ENCODE measurements at regions not wholly inside any gene's neighbourhood (a gene's known extent, or its start where the extent isn't known, plus 50 kb on each side); places are given as distances from the start of the nearest gene placed in this dataset.

DNA sequence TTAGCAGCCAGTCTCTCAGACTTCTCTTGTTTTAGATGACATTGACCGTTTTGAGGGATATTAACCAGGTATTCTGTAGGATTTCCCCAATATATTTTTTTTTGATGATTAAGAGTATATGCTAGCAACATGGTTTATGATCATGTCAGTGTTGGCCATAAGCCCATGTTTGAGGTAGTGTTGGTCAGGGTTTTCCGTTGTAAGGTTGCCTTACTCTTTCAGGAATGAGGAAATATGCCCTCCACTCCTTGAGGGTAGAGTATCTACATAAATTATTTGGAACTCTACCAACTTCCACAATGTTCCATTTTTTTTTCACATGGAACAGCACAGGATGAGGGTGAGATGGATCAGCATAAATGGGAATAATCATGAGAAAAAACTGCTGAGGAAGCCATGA is 188.4 kb upstream of the PRDM9 start:
- TF ChIP-seq, protein P1, sequence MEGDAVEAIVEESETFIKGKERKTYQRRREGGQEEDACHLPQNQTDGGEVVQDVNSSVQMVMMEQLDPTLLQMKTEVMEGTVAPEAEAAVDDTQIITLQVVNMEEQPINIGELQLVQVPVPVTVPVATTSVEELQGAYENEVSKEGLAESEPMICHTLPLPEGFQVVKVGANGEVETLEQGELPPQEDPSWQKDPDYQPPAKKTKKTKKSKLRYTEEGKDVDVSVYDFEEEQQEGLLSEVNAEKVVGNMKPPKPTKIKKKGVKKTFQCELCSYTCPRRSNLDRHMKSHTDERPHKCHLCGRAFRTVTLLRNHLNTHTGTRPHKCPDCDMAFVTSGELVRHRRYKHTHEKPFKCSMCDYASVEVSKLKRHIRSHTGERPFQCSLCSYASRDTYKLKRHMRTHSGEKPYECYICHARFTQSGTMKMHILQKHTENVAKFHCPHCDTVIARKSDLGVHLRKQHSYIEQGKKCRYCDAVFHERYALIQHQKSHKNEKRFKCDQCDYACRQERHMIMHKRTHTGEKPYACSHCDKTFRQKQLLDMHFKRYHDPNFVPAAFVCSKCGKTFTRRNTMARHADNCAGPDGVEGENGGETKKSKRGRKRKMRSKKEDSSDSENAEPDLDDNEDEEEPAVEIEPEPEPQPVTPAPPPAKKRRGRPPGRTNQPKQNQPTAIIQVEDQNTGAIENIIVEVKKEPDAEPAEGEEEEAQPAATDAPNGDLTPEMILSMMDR (IDR thresholded peaks at IDR 0.05), result no peak
- TF ChIP-seq EP300 (IDR thresholded peaks at IDR 0.05) (no peak), POLR2A (IDR thresholded peaks at IDR 0.05) (no peak)
